ENCODE measurements at regions not wholly inside any gene's neighbourhood (a gene's known extent, or its start where the extent isn't known, plus 50 kb on each side); places are given as distances from the start of the nearest gene placed in this dataset.

DNA sequence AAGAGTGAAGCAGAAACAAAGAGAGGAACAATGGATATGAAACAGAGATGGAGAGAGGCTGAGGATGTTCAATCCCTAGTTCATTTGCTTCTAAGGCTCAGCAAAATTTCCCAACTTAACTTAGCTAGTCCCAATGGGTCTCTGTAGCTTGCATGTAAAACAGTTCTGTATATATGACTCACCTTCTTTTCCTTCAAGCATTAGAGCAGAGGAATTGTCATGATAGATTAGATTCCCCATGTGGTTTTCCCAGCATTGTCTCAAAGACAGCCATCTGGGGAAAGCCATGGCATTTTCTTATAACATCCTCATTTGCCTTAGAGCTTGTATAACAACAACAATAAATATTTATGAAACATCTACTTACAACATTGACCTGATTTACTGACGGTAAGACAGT lies 93.9 kb upstream of the GATB start:
- ChIA-PET POLR2A (no interaction called here), CTCF (no interaction called here)
- Mint-ChIP-seq H3K27me3 (ENCODE audit: insufficient read depth, unreplicated experiment) (peaks cover 21% of the 10 kb centered on the region), H3K4me1 (ENCODE audit: low read depth, unreplicated experiment) (no peaks in the 10 kb centered on the region), H3K4me3 (ENCODE audit: unreplicated experiment) (no peak overlapping the region), H3K27ac (ENCODE audit: unreplicated experiment) (no peak overlapping the region), H3K9me3 (ENCODE audit: unreplicated experiment) (no peaks in the 10 kb centered on the region), H3K36me3 (ENCODE audit: insufficient read depth, unreplicated experiment) (no peaks in the 10 kb centered on the region)
- Histone ChIP-seq H3K36me3 (ENCODE audit: control insufficient read depth, insufficient read depth, low read length) (no peaks in the 10 kb centered on the region), H3K4me1 (no peaks in the 10 kb centered on the region), H3K4me3 (ENCODE audit: low read depth, low read length) (no peak overlapping the region), H3K9me3 (no peaks in the 10 kb centered on the region), H3K27me3 (replicated peaks; ENCODE audit: control insufficient read depth, insufficient read depth, low read length) (no peaks in the 10 kb centered on the region)
- intact Hi-C loops (cut with micrococcal nuclease; ENCODE audit: unreplicated experiment), result no loop called here
- no TSS peak for BruUV-seq (replicated peaks)
- TF ChIP-seq, protein P1, sequence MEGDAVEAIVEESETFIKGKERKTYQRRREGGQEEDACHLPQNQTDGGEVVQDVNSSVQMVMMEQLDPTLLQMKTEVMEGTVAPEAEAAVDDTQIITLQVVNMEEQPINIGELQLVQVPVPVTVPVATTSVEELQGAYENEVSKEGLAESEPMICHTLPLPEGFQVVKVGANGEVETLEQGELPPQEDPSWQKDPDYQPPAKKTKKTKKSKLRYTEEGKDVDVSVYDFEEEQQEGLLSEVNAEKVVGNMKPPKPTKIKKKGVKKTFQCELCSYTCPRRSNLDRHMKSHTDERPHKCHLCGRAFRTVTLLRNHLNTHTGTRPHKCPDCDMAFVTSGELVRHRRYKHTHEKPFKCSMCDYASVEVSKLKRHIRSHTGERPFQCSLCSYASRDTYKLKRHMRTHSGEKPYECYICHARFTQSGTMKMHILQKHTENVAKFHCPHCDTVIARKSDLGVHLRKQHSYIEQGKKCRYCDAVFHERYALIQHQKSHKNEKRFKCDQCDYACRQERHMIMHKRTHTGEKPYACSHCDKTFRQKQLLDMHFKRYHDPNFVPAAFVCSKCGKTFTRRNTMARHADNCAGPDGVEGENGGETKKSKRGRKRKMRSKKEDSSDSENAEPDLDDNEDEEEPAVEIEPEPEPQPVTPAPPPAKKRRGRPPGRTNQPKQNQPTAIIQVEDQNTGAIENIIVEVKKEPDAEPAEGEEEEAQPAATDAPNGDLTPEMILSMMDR (IDR thresholded peaks at IDR 0.05; ENCODE audit: insufficient read depth in 1 of 2, low read depth in 1 of 2, low read length in 1 of 2, severe bottlenecking in 1 of 2, unreplicated experiment in 1 of 2), result no peak
- DNase-seq, result no peak

DNA sequence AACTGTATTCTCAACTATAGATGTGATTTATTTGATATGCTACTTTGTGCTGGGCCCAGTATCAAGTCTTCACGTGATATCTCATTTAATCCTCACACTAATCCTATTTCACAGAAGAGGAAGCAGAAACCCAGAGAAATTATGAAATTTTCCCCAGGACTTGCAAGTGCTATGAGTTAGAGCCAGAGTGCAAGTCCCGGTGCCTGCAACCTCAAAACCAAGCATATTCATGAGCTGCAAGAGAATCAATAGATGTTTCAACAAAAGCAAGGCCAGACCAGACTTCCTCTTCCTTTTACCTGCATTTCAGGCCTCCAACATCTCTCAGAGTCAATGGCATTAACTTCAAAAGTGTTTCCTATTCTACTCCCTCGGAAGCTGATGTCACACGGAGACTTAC lies 92.2 kb upstream of the GATB start:
- no TSS peak for BruUV-seq (replicated peaks)
- H3K27me3 Mint-ChIP-seq (ENCODE audit: insufficient read depth, unreplicated experiment), result peaks cover 12% of the 10 kb centered on the region
- H3K9me3 Mint-ChIP-seq (ENCODE audit: unreplicated experiment), result no peaks in the 10 kb centered on the region
- Histone ChIP-seq H3K4me3 (ENCODE audit: low read depth, low read length) (no peak overlapping the region), H3K27me3 (replicated peaks; ENCODE audit: control insufficient read depth, insufficient read depth, low read length) (no peaks in the 10 kb centered on the region), H3K4me1 (no peaks in the 10 kb centered on the region), H3K36me3 (ENCODE audit: control insufficient read depth, insufficient read depth, low read length) (no peaks in the 10 kb centered on the region), H3K9me3 (no peaks in the 10 kb centered on the region)
- ChIA-PET POLR2A (no interaction called here), CTCF (no interaction called here)
- DNase-seq, result no peak
- H3K4me3 Mint-ChIP-seq (ENCODE audit: unreplicated experiment), result no peak overlapping the region
- H3K4me1 Mint-ChIP-seq (ENCODE audit: low read depth, unreplicated experiment), result no peaks in the 10 kb centered on the region
- TF ChIP-seq, protein P1 (IDR thresholded peaks at IDR 0.05; ENCODE audit: insufficient read depth in 1 of 2, low read depth in 1 of 2, low read length in 1 of 2, severe bottlenecking in 1 of 2, unreplicated experiment in 1 of 2), result no peak
- no peaks in the 10 kb centered on the region for H3K36me3 Mint-ChIP-seq (ENCODE audit: insufficient read depth, unreplicated experiment)
- intact Hi-C loops (cut with micrococcal nuclease; ENCODE audit: unreplicated experiment), result no loop called here
- H3K27ac Mint-ChIP-seq (ENCODE audit: unreplicated experiment), result no peak overlapping the region

DNA sequence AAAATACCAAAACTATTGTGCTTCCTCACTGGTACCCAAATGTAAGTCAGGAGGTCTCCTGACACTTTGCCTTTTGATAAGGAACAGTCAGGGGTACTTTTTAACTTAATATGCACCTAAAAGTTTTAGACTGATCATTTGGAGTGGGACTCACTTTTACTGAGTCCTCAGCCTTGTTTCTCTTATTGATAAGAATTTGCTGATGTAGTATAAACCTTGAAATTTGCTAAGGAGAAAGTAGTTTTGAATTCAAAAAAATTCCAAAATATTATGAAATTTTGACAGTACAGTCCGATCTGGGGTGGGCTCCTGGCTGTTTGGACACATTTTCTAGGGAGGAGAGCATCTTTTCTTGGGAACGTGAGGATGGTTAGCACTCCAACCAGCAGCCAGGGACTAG lies 91.4 kb upstream of the GATB start:
- Histone ChIP-seq H3K4me3 (ENCODE audit: low read depth, low read length) (no peak overlapping the region), H3K4me1 (no peaks in the 10 kb centered on the region), H3K36me3 (ENCODE audit: control insufficient read depth, insufficient read depth, low read length) (no peaks in the 10 kb centered on the region), H3K9me3 (no peaks in the 10 kb centered on the region), H3K27me3 (replicated peaks; ENCODE audit: control insufficient read depth, insufficient read depth, low read length) (no peaks in the 10 kb centered on the region)
- Mint-ChIP-seq H3K4me1 (ENCODE audit: low read depth, unreplicated experiment) (no peaks in the 10 kb centered on the region), H3K36me3 (ENCODE audit: insufficient read depth, unreplicated experiment) (no peaks in the 10 kb centered on the region), H3K9me3 (ENCODE audit: unreplicated experiment) (no peaks in the 10 kb centered on the region), H3K27me3 (ENCODE audit: insufficient read depth, unreplicated experiment) (peaks cover 8% of the 10 kb centered on the region), H3K4me3 (ENCODE audit: unreplicated experiment) (no peak overlapping the region), H3K27ac (ENCODE audit: unreplicated experiment) (no peak overlapping the region)
- intact Hi-C loops (cut with micrococcal nuclease; ENCODE audit: unreplicated experiment), result no loop called here
- POLR2A ChIA-PET, result no interaction called here
- TF ChIP-seq, protein P1 (IDR thresholded peaks at IDR 0.05; ENCODE audit: insufficient read depth in 1 of 2, low read depth in 1 of 2, low read length in 1 of 2, severe bottlenecking in 1 of 2, unreplicated experiment in 1 of 2), result no peak
- CTCF ChIA-PET, result no interaction called here
- no TSS peak for BruUV-seq (replicated peaks)
- DNase-seq, result no peak

Data from Caco-2 (cell line).